ENCODE measurements at regions not wholly inside any gene's neighbourhood (a gene's known extent, or its start where the extent isn't known, plus 50 kb on each side); places are given as distances from the start of the nearest gene placed in this dataset.
A peak's percentile ranks its signal among the peaks of the same experiment; 100 is the strongest.
"Not testable (repeated sequence)": the region's sequence is repeated elsewhere in the genome, so short reads cannot be mapped to it uniquely, and the experiment has no call there.

- DNase-seq = no peak
Observed at GRCh38 chr4:77306496-77306895, 149.5 kb downstream of the CCNG2 start.

DNA sequence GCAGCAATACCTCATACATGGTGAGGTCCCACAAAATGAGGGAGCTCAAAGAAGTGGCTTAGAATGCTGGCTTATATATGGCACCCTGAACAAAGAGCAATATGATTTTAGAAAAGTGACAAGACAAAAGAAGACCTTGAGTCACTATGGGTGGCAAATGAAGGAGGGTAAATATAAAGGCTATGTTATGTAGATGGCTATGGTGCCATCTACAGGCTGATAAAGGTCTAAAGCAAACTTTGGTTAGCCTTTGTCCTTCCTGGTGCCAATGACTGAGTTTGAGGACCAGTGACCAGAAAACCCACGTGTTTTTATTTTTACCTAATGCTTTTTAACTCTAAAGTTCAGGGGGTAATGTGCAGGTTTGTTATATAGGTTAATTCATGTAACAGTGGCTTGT is 151.8 kb downstream of the CCNG2 start:
- peak in 1 of 2 donors; percentile 26 for DNase-seq

DNA sequence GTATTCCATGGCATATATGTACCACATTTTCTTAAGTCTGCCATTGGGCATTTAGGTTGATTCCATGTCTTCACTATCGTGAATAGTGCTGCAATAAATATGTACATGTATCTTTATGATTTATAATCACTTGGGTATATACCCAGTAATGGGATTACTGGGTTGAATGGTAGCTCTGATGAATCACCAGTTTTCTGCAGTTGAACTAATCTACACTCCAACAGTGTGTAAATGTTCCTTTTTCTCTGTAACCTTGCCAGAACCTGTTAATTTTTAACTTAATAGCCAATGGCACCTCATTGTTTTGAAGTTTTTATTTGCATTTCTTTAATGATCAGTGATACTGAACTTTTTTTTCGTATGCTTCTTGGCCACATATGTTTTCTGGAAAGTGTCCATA is 152.5 kb downstream of the CCNG2 start:
- no peak for DNase-seq

- DNase-seq = no peak
Observed at GRCh38 chr4:77310931-77311330, 153.9 kb downstream of the CCNG2 start.

- no peak for DNase-seq
Observed at GRCh38 chr4:77314697-77315096, 157.7 kb downstream of the CCNG2 start.

DNA sequence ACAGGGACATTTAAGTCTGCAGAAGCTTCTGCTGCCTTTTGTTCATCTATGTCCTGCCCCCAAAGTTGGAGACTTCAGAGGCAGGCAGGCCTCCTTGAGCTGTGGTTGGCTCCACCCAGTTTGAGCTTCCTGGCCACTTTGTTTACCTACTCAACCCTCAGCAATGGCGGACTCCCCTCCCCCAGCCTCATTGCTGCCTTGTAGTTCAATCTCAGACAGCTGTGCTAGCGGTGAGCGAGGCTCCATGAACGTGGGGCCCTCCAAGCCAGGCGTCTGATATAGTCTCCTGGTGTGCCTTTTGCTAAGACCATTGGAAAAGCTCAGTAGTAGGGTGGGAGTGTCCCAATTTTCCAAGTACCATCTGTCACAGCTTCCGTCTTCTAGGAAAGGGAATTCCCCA is 170.1 kb downstream of the CCNG2 start:
- DNase-seq = no peak

DNA sequence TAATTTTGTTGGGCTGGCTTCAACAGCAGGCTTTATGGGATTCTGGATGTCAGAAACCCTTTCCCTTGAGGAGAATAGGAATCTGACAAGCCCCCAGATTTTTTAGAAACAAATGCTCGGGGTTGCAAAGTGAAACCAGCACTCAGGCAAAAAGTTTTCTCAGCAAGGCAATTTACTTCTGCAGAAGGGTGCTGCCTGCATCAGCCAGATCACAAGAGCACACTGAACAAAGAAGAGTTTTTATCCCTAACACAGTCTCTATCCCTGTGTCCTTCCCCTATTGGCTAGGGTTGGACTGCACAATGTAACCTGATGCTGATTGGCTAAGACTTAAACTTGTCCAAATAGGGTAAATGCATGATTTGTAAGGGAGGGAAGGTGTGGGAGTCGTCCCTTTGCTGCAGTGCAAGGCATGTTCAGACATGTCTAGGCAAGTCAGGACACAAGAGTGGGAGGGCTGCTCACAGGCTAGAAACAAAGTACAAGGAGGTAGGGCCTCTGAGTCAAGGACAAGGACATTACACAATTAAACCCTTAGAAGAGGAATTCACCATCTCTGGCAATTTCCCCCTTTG is 175.8 kb downstream of the CCNG2 start:
- no peak for DNase-seq

DNA sequence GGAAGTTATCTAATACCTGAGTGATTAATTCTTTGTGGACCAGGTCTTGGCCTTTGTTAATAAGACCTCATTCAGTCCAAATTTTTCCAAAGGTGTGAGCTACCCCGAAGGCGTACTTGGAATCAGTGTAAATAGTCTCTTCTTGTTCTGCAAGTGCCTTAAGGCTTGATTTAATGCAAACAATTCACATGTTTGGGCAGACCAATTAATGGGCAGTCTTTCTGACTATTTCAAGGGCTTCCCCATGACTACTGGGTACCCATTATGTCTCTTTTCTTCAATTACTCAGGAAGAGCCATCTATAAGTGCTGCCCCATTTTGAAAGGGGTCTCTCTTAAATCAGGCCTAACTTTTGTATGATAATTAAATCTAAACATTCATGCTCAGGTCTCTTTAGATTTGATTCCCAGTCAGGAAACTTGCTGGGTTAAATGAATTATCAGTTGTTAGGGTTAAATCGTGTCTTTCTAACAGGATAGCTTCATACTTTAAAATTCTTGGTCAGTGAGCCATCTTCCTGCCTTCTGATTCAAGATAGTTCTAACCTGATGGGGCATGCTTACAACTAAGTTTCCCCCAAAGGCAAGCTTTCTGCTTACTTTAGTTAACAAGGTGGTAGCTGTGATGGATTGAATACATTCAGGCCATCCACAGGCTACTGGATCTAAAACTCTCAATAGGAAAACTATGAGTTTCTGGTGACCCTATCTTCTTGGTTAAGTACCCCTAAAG is 179.6 kb downstream of the CCNG2 start:
- no peak for DNase-seq

DNA sequence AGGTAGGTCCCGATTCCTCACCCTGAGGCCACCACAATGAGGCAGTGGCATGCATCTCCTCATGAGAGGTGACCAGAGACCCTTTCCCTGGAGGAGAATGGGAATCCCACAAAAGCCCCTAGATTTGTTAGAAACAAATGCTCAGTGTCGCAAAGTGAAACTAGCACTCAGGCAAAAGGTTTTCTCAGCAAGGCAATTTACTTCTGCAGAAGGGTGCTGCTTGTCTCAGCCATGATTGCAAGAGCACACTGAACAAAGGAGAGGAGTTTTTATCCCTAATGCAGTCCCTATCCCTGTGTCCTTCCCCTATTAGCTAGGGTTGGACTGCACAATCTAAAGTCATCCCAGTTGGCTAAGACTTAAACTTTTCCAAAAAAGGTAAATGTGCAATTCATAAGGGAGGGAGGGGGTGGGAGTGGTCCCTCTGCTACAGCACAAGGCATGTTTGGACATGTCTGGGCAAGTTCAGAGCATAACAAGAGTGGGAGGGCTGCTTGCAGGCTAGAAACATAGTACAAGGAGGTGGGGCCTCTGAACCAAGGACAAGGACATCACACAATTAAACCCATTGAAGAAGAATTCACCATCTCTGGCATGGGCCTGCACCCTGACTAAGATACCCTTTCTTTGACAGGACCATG is 185.3 kb downstream of the CCNG2 start:
- no peak for DNase-seq

DNA sequence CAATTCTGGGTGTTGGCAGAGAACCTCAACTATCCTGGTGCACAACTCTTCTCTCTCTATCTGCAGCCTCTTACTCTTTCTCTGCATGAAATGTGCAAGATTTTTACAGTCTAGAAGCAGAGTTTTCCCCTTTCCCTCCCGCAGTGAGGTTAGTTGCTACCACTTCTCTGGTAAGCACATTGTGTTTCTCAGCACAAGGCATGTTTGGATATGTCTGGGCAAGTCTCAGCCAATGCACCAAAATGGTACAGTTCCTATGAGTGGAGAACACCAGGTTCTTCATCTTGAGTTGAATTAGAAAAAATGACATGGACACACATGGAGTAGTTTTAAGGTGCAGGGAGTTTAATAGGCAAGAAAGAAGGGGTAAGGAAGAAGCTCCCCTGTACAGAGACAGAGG is 187.0 kb downstream of the CCNG2 start:
- DNase-seq = no peak

DNA sequence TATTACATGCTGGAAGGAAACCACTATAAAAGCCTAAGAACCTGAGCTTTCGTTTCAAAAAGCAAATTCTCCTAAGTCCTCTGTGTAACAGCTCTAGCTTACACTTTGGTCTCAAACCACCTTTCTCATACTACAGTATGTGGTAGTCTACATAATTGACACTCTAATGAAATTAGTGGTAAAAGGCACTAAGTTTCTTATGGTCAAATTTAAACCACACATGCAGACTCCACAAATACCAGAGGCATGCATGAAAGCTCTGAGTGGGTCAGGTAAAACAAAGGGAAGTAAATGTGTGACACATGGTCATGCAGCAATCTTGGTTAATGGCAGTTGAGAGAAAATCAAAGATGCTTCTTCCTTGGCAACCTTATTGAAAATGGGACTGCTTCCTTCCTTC is 187.8 kb downstream of the CCNG2 start:
- no peak for DNase-seq

DNA sequence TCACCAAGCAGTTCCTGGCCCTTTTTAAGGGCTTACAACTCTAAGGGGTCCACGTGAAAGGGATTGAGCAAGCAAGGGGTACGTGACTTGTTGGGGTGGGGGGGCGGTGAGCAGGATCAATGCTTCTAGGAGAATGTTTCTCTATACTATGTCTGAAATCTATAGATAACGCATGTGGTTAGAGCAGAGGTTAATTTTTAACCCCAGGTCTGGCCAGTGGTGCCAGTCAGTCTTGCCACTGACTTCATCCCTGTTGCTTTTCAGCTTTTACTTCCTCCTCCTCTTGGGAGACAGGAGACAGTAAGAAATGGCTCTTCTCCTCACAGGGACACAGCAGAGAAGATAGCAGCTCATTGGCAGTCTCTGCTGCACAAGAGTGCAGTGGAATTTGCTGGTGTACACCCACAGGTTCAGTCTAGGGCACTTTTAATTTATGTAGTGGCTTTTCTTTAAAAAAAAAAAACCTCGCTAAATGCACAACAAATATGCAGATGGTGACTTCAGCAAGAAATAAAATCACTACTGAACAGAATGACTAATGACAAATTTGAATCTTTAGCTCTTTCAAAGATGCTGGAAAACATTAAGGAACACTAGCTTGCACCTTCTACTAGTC is 190.5 kb downstream of the CCNG2 start:
- no peak for DNase-seq

GRCh38 chr4:77348815-77349214 is 191.8 kb downstream of the CCNG2 start:
- DNase-seq = no peak

- no peak for DNase-seq
Observed at GRCh38 chr4:77349364-77349763, 192.4 kb downstream of the CCNG2 start.

- DNase-seq = no peak
Observed at GRCh38 chr4:77349796-77350195, 192.8 kb downstream of the CCNG2 start.

- no peak for DNase-seq
Observed at GRCh38 chr4:77352192-77352591, 195.2 kb downstream of the CCNG2 start.

DNA sequence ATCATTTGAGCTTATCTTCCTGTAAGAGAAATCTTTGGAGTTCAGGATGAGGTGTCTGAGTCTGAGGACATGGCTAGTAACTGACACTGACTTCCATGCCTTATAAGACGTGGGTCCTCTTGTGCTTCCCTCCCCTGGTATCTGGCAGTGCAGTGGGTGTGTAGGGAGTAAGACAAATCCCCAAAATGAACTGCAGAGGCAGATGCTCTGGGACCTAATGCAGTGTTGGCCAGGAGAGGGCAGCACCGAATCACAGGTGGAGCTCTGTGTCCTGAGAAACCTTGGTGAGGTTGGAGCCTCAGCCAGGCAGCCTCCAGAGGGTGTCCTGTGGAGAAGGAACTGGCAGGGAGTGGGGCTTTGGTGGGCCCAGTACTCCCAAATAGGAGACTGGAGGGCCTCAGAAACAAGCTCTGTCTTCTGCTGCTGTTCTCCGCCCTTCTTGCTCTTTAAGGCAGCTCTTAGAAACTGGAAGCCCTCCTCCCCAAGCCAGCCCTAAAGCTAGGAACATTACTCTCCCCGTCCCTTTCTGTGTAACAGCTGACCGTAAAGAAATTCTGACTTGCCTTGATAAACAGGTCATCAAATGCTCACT is 196.8 kb downstream of the CCNG2 start:
- DNase-seq = not testable (repeated sequence)

- DNase-seq = no peak
Observed at GRCh38 chr4:77354550-77354949, 197.5 kb downstream of the CCNG2 start.

- DNase-seq = no peak
Observed at GRCh38 chr4:77355731-77356130, 198.7 kb downstream of the CCNG2 start.

DNA sequence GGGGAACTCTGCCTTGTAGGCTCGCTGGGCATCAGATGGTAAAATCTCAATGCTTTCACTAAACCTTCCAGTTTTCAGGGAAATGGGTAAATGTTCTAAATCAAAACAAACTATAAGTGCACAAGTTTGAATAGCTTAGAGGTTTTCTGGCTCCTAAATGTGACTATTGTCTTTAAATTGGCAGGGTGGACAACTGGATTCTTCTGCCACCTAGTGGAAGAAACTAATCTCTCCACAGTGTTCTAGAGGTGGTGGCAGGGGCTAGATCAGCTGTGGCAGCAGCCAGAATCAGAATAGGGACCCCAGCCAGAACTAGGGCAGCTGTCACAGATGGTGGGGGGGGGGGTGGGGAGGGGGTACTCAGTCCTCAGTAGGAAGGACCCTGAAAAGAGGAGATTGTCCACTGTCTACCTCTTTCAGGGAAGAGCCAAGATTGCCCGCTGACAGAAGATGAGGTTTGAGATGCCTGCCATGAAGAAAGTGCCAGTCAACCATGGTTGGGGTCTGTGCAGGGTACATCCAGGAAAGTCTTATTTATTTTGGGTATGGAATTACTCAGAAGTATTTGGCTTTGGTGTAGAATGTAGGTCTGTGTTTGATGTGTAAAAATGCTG is 201.4 kb downstream of the CCNG2 start:
- DNase-seq = peak; percentile 13 to 28

- DNase-seq = no peak
Observed at GRCh38 chr4:77360451-77360850, 203.4 kb downstream of the CCNG2 start.

GRCh38 chr4:77366876-77367275 is 209.9 kb downstream of the CCNG2 start:
- DNase-seq = not testable (repeated sequence)

DNA sequence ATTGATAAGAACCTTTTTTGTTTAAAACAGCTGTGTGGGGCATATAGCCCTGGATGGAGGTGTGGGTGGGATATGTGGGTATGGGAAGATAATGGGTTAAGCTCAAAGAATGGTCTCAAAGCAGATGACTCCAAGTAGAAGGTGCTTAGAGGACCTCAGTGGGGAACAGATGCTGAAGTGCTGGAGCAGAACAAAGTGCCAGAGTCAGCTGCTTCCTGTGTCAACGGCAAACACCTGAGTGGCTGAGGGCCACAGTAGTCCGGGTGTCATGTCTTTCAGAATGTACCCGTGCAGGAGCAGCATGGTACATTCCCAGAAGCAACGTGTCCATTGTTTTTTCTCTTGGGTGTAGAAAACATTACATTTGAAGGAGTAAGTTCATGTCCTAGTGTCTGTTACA is 210.6 kb downstream of the CCNG2 start:
- DNase-seq = no peak

Data from inflammatory macrophage (primary cell).